Right lobe of liver (tissue), 6 donors: ENCODE measurements at regions not wholly inside any gene's neighbourhood (a gene's known extent, or its start where the extent isn't known, plus 50 kb on each side); places are given as distances from the start of the nearest gene placed in this dataset.

Source experiments
- ATAC-seq, 4 donors: fragments of 200-7000 bp; cut with Tn5 transposase; one replicate each; pipeline ENCODE4 v1.9.1; 2020; ENCODE audit warnings: mild to moderate bottlenecking in 4 of 4, moderate library complexity in 4 of 4
- DNase-seq, 3 donors: peaks; one replicate each; pipeline ENCODE4 v3.0.0-alpha.2; 2020
- H3K27ac ChIP-seq, 3 donors: fragments of 200-600 bp; one replicate each; pipeline ENCODE4 v1.8.0; 2022
- H3K27me3 ChIP-seq, 2 donors: fragments of 200-600 bp; one replicate each; pipeline ENCODE4 v1.8.0; 2022
- H3K36me3 ChIP-seq, 4 donors: fragments of 200-600 bp; sonication (generic) in 1 of 4; one replicate each; pipeline versions ENCODE4 v1.5.1 to v1.8.0; 2017 to 2022; ENCODE audit warnings: control low read depth in 1 of 4
- H3K4me1 ChIP-seq, 4 donors: fragments of 200-600 bp; sonication (generic) in 1 of 4; one replicate each; pipeline versions ENCODE4 v1.5.1 to v1.8.0; 2017 to 2022; ENCODE audit warnings: control low read depth in 1 of 4
- H3K4me3 ChIP-seq, 3 donors: fragments of 200-600 bp; one replicate each; pipeline ENCODE4 v1.8.0; 2022
- H3K9me3 ChIP-seq, 4 donors: fragments of 200-600 bp; sonication (generic) in 1 of 4; one replicate each; pipeline versions ENCODE4 v1.5.1 to v1.8.0; 2017 to 2022; ENCODE audit warnings: control low read depth in 1 of 4
- POLR2A ChIP-seq: fragments of 450-650 bp; IDR thresholded peaks from one replicate; pipeline ENCODE4 v1.6.1; 2017; ENCODE audit warnings: antibody characterized with exemption, mild to moderate bottlenecking
- WGBS: methylation state at CpG from one replicate; pipeline ENCODE4 v1.1.6; 2018; ENCODE audit warnings: low coverage, low lambda C conversion rate; ENCODE audit not compliant: insufficient coverage; ENCODE audit errors: missing lambda C conversion rate; 5-methylcytosine and 5-hydroxymethylcytosine counted together
- intact Hi-C, 2 donors: fragments of 100-400 bp; cut with DNase I; formaldehyde crosslinking; loops; one replicate each; pipeline versions ENCODE4 v1.11.2 to v1.14.1; 2022
- TF ChIP-seq, protein P1 (sequence below), 4 donors: fragments of 200-600 bp in 3 of 4; fragments of 450-650 bp in 1 of 4; IDR thresholded peaks; one replicate each; pipeline versions ENCODE4 v1.5.1 to v1.8.0; 2016 to 2022; ENCODE audit warnings: antibody characterized with exemption in 4 of 4, mild to moderate bottlenecking in 2 of 4
- donor health status: DM: no; HTN: yes; CAD: no.
- donor health status: DM: no; HTN: no; CAD: no.
- donor health status: DM: no; HTN: no; CAD: no.
- donor health status: DM: no; HTN: yes; CAD: no.
- donor health status: DM: no; HTN: yes; CAD: no.

GRCh38 chr1:164930241-164930640 is 371.3 kb downstream of the PBX1 start:
- no peak overlapping the region for H3K4me3 ChIP-seq
- no peaks in the 10 kb centered on the region for H3K36me3 ChIP-seq
- intact Hi-C loops = no loop called here
- WGBS = 48% methylated on average over 2 of the region's 2 CpGs
- H3K4me1 ChIP-seq = no peaks in the 10 kb centered on the region
- no peaks in the 10 kb centered on the region for H3K9me3 ChIP-seq
- H3K27ac ChIP-seq = no peak overlapping the region
- TF ChIP-seq, protein P1, sequence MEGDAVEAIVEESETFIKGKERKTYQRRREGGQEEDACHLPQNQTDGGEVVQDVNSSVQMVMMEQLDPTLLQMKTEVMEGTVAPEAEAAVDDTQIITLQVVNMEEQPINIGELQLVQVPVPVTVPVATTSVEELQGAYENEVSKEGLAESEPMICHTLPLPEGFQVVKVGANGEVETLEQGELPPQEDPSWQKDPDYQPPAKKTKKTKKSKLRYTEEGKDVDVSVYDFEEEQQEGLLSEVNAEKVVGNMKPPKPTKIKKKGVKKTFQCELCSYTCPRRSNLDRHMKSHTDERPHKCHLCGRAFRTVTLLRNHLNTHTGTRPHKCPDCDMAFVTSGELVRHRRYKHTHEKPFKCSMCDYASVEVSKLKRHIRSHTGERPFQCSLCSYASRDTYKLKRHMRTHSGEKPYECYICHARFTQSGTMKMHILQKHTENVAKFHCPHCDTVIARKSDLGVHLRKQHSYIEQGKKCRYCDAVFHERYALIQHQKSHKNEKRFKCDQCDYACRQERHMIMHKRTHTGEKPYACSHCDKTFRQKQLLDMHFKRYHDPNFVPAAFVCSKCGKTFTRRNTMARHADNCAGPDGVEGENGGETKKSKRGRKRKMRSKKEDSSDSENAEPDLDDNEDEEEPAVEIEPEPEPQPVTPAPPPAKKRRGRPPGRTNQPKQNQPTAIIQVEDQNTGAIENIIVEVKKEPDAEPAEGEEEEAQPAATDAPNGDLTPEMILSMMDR (IDR thresholded peaks at IDR 0.05) = no peak
- TF ChIP-seq POLR2A = no peak
- ATAC-seq = no peak
- H3K27me3 ChIP-seq = no peaks in the 10 kb centered on the region
- no peak for DNase-seq

DNA sequence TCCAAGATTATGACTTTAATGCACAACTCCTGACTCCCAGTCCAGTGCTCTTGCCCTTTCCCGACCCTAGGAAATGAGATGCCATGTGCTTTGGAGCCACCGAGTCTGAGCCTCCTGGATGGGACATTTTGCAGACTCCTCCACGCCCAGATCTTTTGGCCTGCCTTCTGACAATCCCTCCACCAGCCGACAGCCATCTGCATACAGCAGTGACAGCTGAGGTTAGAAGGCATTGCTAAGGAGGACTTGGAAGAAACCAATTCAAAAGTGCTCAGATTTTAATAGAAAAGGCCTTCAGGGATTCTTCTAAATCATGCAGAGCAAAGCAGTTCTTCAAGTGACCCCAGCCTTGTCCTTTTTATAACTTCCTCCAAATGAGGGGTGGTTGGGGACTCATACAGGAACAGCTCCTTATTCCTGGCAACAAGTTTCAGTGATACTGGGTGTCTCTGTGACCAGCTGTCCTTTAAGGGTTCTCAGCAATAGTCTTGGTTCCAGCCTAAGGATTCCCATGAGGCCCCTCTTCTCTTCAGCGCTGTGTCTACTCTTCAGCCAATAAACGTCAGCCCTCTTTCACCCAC is 369.3 kb downstream of the PBX1 start:
- H3K9me3 ChIP-seq = no peaks in the 10 kb centered on the region
- WGBS = 36% methylated on average over 2 of the region's 6 CpGs
- no peaks in the 10 kb centered on the region for H3K4me1 ChIP-seq
- TF ChIP-seq, protein P1 (IDR thresholded peaks at IDR 0.05) = no peak
- TF ChIP-seq POLR2A = no peak
- no peak overlapping the region for H3K27ac ChIP-seq
- no peaks in the 10 kb centered on the region for H3K36me3 ChIP-seq
- ATAC-seq (no peak), DNase-seq (no peak)
- intact Hi-C loops = no loop called here
- H3K27me3 ChIP-seq = no peaks in the 10 kb centered on the region
- no peak overlapping the region for H3K4me3 ChIP-seq

DNA sequence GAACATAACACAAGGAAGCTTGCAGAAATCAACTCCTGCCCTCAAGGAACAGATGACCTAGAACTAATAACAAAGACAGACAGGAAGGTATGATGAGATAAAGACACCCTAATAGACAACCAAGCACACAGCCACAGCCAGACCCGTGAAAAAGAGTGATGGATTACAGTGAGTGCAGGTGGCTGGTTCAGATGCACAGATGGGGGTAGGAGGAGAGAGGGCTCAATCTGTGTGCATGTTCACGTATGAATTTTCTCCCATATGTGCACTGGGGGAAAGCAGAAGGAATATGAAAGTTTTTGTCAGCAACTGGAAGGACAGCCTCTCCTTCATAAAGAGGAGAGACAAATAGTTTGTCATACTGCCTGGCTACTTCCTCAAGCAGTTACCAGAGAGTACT is 367.1 kb downstream of the PBX1 start:
- WGBS = 33% methylated on average over 1 of the region's 2 CpGs
- intact Hi-C loops = no loop called here
- DNase-seq (no peak), ATAC-seq (no peak)
- no peak for TF ChIP-seq POLR2A
- TF ChIP-seq, protein P1 (IDR thresholded peaks at IDR 0.05) = no peak
- H3K27me3 ChIP-seq = no peaks in the 10 kb centered on the region
- H3K27ac ChIP-seq = no peak overlapping the region
- no peaks in the 10 kb centered on the region for H3K4me1 ChIP-seq
- no peak overlapping the region for H3K4me3 ChIP-seq
- H3K36me3 ChIP-seq = no peaks in the 10 kb centered on the region
- H3K9me3 ChIP-seq = no peaks in the 10 kb centered on the region

DNA sequence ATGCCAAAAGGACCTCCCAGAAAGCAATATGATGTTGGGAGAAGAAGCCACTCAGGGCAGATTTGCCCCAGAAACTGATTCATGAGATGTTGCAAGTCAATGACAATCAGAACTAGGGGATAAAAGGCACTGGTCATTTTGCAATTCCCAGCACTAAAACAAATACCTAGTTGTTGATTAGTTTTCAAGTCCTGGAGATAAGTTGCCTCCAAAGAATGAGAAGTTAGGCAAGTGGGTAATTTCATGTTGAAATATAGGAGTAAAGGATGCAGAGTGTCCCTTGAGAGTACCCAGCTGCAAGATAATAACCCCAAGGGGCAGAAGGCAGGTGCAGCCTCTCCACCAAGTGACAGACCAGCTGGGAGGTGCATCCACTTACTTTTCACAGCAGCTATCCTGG is 363.6 kb downstream of the PBX1 start:
- intact Hi-C loops = no loop called here
- Histone ChIP-seq H3K27ac (no peak overlapping the region), H3K4me1 (no peaks in the 10 kb centered on the region), H3K36me3 (no peaks in the 10 kb centered on the region), H3K4me3 (no peak overlapping the region), H3K9me3 (no peaks in the 10 kb centered on the region), H3K27me3 (no peaks in the 10 kb centered on the region)
- TF ChIP-seq, protein P1 (IDR thresholded peaks at IDR 0.05) = no peak
- no peak for TF ChIP-seq POLR2A
- DNase-seq (no peak), ATAC-seq (no peak)

- H3K36me3 ChIP-seq = no peaks in the 10 kb centered on the region
- H3K9me3 ChIP-seq = no peaks in the 10 kb centered on the region
- WGBS = 60% methylated on average over 4 of the region's 5 CpGs
- H3K27ac ChIP-seq = no peak overlapping the region
- DNase-seq = no peak
- TF ChIP-seq, protein P1 (IDR thresholded peaks at IDR 0.05) = no peak
- TF ChIP-seq POLR2A = no peak
- H3K4me1 ChIP-seq = no peaks in the 10 kb centered on the region
- intact Hi-C loops = no loop called here
- ATAC-seq = no peak
- H3K4me3 ChIP-seq = no peak overlapping the region
- H3K27me3 ChIP-seq = no peaks in the 10 kb centered on the region
Measured at GRCh38 chr1:164921493-164921892, 362.5 kb downstream of the PBX1 start.
